ENCODE measurements at regions not wholly inside any gene's neighbourhood (a gene's known extent, or its start where the extent isn't known, plus 50 kb on each side); places are given as distances from the start of the nearest gene placed in this dataset.
"Not testable (repeated sequence)": the region's sequence is repeated elsewhere in the genome, so short reads cannot be mapped to it uniquely, and the experiment has no call there.

GRCh38 chr4:118442115-118442837 lies 89.5 kb upstream of the PRSS12 start:
- not testable (repeated sequence) for H3K27me3 Mint-ChIP-seq (ENCODE audit: unreplicated experiment); H3K27ac Mint-ChIP-seq (ENCODE audit: unreplicated experiment); H3K9me3 Mint-ChIP-seq (ENCODE audit: unreplicated experiment)

GRCh38 chr4:118447397-118447796 lies 94.6 kb upstream of the PRSS12 start:
- not testable (repeated sequence) for H3K27me3 Mint-ChIP-seq (ENCODE audit: unreplicated experiment); H3K4me1 Mint-ChIP-seq (ENCODE audit: unreplicated experiment)

More at GRCh38 chr4:118442115-118442837, 89.5 kb upstream of the PRSS12 start:
- not testable (repeated sequence) for H3K4me1 Mint-ChIP-seq (ENCODE audit: unreplicated experiment); H3K4me3 Mint-ChIP-seq (ENCODE audit: unreplicated experiment); H3K36me3 Mint-ChIP-seq (ENCODE audit: low read depth, unreplicated experiment); DNase-seq (ENCODE audit: low spot score)

GRCh38 chr4:118454857-118455256 lies 102.1 kb upstream of the PRSS12 start:
- H3K27ac Mint-ChIP-seq (ENCODE audit: unreplicated experiment); DNase-seq (ENCODE audit: low spot score); H3K9me3 Mint-ChIP-seq (ENCODE audit: unreplicated experiment); H3K36me3 Mint-ChIP-seq (ENCODE audit: low read depth, unreplicated experiment); H3K27me3 Mint-ChIP-seq (ENCODE audit: unreplicated experiment); H3K4me3 Mint-ChIP-seq (ENCODE audit: unreplicated experiment); H3K4me1 Mint-ChIP-seq (ENCODE audit: unreplicated experiment): not testable (repeated sequence)

More at GRCh38 chr4:118447397-118447796, 94.6 kb upstream of the PRSS12 start:
- H3K9me3 Mint-ChIP-seq (ENCODE audit: unreplicated experiment); H3K27ac Mint-ChIP-seq (ENCODE audit: unreplicated experiment); H3K4me3 Mint-ChIP-seq (ENCODE audit: unreplicated experiment); DNase-seq (ENCODE audit: low spot score); H3K36me3 Mint-ChIP-seq (ENCODE audit: low read depth, unreplicated experiment): not testable (repeated sequence)

DNA sequence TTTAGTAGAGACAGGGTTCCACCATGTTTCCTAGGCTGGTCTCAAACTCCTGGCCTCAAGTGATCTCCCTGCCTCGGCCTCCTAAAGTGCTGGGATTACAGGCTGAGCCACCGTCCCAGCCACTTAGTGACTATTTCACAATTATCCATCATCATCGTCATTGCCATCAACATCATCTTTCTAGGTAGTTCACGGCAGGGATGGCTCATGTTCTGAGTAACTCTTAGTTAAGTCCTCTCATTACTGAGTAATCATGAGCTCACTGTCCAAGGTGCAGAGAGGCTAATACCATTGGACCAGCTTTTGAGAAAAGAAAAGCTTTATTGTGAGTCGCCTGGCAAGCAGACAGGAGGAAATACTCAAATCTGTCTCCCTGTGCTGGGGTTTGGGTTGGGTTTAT lies 108.6 kb upstream of the PRSS12 start:
- H3K36me3 Mint-ChIP-seq (ENCODE audit: low read depth, unreplicated experiment); H3K27ac Mint-ChIP-seq (ENCODE audit: unreplicated experiment); H3K4me3 Mint-ChIP-seq (ENCODE audit: unreplicated experiment); H3K9me3 Mint-ChIP-seq (ENCODE audit: unreplicated experiment); DNase-seq (ENCODE audit: low spot score); H3K4me1 Mint-ChIP-seq (ENCODE audit: unreplicated experiment); H3K27me3 Mint-ChIP-seq (ENCODE audit: unreplicated experiment): not testable (repeated sequence)

DNA sequence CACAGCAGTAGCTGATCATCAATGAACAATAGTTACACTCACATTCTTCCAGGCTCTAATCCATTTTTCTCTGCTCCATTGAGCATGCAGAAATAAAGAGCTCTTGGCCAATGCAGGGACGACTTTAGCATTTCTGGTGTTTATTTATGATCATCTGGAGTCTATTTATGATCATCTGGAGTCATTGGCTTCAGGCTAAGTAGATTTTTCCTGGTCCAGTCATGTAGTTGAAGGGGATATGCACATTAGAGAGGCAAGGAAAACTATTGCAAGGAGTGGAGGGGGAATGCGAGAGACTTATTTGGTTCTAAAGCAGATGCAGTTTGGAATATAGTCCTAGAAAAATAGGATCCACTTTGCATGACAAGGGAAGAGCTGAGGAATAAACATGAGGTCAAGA lies 113.0 kb upstream of the PRSS12 start:
- not testable (repeated sequence) for H3K36me3 Mint-ChIP-seq (ENCODE audit: low read depth, unreplicated experiment); H3K4me3 Mint-ChIP-seq (ENCODE audit: unreplicated experiment); H3K4me1 Mint-ChIP-seq (ENCODE audit: unreplicated experiment); H3K27me3 Mint-ChIP-seq (ENCODE audit: unreplicated experiment); H3K9me3 Mint-ChIP-seq (ENCODE audit: unreplicated experiment); DNase-seq (ENCODE audit: low spot score); H3K27ac Mint-ChIP-seq (ENCODE audit: unreplicated experiment)

- not testable (repeated sequence) for H3K4me1 Mint-ChIP-seq (ENCODE audit: unreplicated experiment); H3K9me3 Mint-ChIP-seq (ENCODE audit: unreplicated experiment); DNase-seq (ENCODE audit: low spot score); H3K27ac Mint-ChIP-seq (ENCODE audit: unreplicated experiment); H3K4me3 Mint-ChIP-seq (ENCODE audit: unreplicated experiment); H3K27me3 Mint-ChIP-seq (ENCODE audit: unreplicated experiment); H3K36me3 Mint-ChIP-seq (ENCODE audit: low read depth, unreplicated experiment)
These were observed 121.3 kb upstream of the PRSS12 start for GRCh38 chr4:118474001-118474626.

DNA sequence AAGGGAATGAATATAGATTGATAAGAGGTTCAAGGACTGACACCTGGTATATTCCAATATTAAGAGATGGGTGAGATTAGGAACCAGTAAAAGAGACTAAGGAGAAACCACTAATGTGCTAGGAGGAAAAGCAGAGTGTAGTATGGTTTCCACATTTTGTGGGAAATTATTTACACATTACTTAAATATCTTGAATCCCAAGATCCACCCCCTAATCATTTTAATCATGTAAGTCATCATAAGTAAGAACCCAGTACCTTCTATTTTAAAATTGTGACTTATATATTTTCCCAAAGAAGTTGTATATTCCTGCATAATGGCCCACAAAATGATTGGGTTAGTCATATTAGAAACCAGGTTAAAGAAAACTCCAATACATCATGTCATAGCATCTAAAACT lies 122.0 kb upstream of the PRSS12 start:
- H3K27ac Mint-ChIP-seq (ENCODE audit: unreplicated experiment); H3K27me3 Mint-ChIP-seq (ENCODE audit: unreplicated experiment); DNase-seq (ENCODE audit: low spot score); H3K4me1 Mint-ChIP-seq (ENCODE audit: unreplicated experiment); H3K4me3 Mint-ChIP-seq (ENCODE audit: unreplicated experiment); H3K36me3 Mint-ChIP-seq (ENCODE audit: low read depth, unreplicated experiment); H3K9me3 Mint-ChIP-seq (ENCODE audit: unreplicated experiment): not testable (repeated sequence)

GRCh38 chr4:118475901-118476300 lies 123.1 kb upstream of the PRSS12 start:
- not testable (repeated sequence) for DNase-seq (ENCODE audit: low spot score); H3K27ac Mint-ChIP-seq (ENCODE audit: unreplicated experiment); H3K9me3 Mint-ChIP-seq (ENCODE audit: unreplicated experiment); H3K4me3 Mint-ChIP-seq (ENCODE audit: unreplicated experiment); H3K4me1 Mint-ChIP-seq (ENCODE audit: unreplicated experiment); H3K27me3 Mint-ChIP-seq (ENCODE audit: unreplicated experiment); H3K36me3 Mint-ChIP-seq (ENCODE audit: low read depth, unreplicated experiment)

- not testable (repeated sequence) for H3K9me3 Mint-ChIP-seq (ENCODE audit: unreplicated experiment); H3K27ac Mint-ChIP-seq (ENCODE audit: unreplicated experiment); H3K27me3 Mint-ChIP-seq (ENCODE audit: unreplicated experiment); H3K4me3 Mint-ChIP-seq (ENCODE audit: unreplicated experiment); DNase-seq (ENCODE audit: low spot score); H3K36me3 Mint-ChIP-seq (ENCODE audit: low read depth, unreplicated experiment); H3K4me1 Mint-ChIP-seq (ENCODE audit: unreplicated experiment)
These were observed 125.0 kb upstream of the PRSS12 start for GRCh38 chr4:118477826-118478225.

GRCh38 chr4:118485801-118486314 lies 133.1 kb upstream of the PRSS12 start:
- H3K9me3 Mint-ChIP-seq (ENCODE audit: unreplicated experiment); H3K27ac Mint-ChIP-seq (ENCODE audit: unreplicated experiment); H3K36me3 Mint-ChIP-seq (ENCODE audit: low read depth, unreplicated experiment); H3K4me3 Mint-ChIP-seq (ENCODE audit: unreplicated experiment); H3K4me1 Mint-ChIP-seq (ENCODE audit: unreplicated experiment); DNase-seq (ENCODE audit: low spot score); H3K27me3 Mint-ChIP-seq (ENCODE audit: unreplicated experiment): not testable (repeated sequence)

GRCh38 chr4:118492963-118493362 lies 140.2 kb upstream of the PRSS12 start:
- H3K27ac Mint-ChIP-seq (ENCODE audit: unreplicated experiment); H3K27me3 Mint-ChIP-seq (ENCODE audit: unreplicated experiment); DNase-seq (ENCODE audit: low spot score); H3K4me3 Mint-ChIP-seq (ENCODE audit: unreplicated experiment); H3K9me3 Mint-ChIP-seq (ENCODE audit: unreplicated experiment); H3K36me3 Mint-ChIP-seq (ENCODE audit: low read depth, unreplicated experiment); H3K4me1 Mint-ChIP-seq (ENCODE audit: unreplicated experiment): not testable (repeated sequence)

DNA sequence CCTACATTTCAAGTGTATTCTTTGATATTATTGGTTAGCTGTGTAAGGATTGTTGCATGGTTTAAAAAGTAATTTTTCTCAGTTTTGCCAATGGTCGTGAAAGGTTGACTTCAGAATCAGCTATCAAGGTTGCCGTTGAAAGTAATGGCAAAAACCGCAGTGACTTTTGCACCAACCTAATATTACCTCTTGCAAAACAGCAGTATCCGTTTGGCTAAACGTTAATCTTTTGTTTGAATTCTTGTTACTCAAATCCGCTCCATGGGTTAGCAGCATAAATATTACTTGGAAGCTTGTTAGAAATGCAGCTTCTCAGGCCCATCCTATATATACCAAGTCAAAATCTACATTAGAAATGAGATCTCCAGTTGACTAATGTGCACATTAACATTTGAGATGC lies 141.6 kb upstream of the PRSS12 start:
- DNase-seq (ENCODE audit: low spot score); H3K9me3 Mint-ChIP-seq (ENCODE audit: unreplicated experiment); H3K4me3 Mint-ChIP-seq (ENCODE audit: unreplicated experiment); H3K27me3 Mint-ChIP-seq (ENCODE audit: unreplicated experiment); H3K27ac Mint-ChIP-seq (ENCODE audit: unreplicated experiment); H3K36me3 Mint-ChIP-seq (ENCODE audit: low read depth, unreplicated experiment); H3K4me1 Mint-ChIP-seq (ENCODE audit: unreplicated experiment): not testable (repeated sequence)

All from endothelial cell (in vitro differentiated cells).